Activated CD4-positive, alpha-beta T cell treated with anti-CD3 and anti-CD28 coated beads, Interleukin-2, amount 10 ng/mL, durations not matched to agents 24 days and 14 days (primary cell): ENCODE measurements at regions not wholly inside any gene's neighbourhood (a gene's known extent, or its start where the extent isn't known, plus 50 kb on each side); places are given as distances from the start of the nearest gene placed in this dataset.

Experiments
- DNase-seq: peaks from one replicate; pipeline ENCODE4 v3.0.0; 2022
- H3K27ac Mint-ChIP-seq: one replicate; pipeline ENCODE4 v1.8.0; 2022; ENCODE audit warnings: mild to moderate bottlenecking, mixed read lengths
- H3K27me3 Mint-ChIP-seq: one replicate; pipeline ENCODE4 v1.8.0; 2022; ENCODE audit warnings: mixed read lengths
- H3K36me3 Mint-ChIP-seq: one replicate; pipeline ENCODE4 v1.8.0; 2022; ENCODE audit warnings: low read depth, mild to moderate bottlenecking, mixed read lengths
- H3K4me1 Mint-ChIP-seq: one replicate; pipeline ENCODE4 v1.8.0; 2021; ENCODE audit warnings: mixed read lengths
- H3K4me3 Mint-ChIP-seq: one replicate; pipeline ENCODE4 v1.8.0; 2022; ENCODE audit warnings: mild to moderate bottlenecking, moderate library complexity, mixed read lengths
- H3K9me3 Mint-ChIP-seq: one replicate; pipeline ENCODE4 v1.8.0; 2021; ENCODE audit warnings: mixed read lengths
- intact Hi-C: fragments of 100-400 bp; cut with micrococcal nuclease; formaldehyde crosslinking; loops from one replicate; pipeline ENCODE4 v1.15.1; 2023

DNA sequence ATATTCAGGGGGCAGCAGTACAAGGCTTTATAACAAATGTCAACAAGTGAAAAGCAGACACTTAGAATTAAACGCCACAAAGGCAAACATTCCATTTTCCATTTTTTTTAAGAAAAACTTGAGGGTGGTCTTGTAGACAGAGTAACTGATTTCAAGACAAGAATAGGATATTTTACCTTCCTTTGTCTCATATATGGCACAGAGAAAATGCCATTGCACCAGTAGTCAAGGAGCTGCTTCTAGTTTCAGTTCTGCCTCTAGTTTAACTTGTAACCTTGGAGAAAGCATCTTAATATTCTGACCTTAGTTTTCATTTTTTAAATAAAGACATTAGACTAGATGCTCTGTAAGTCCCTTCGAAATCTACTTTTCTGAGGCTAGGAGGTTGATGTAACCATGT, 355.3 kb upstream of the KCNN2 start:
- Mint-ChIP-seq H3K36me3 (no peaks in the 10 kb centered on the region), H3K4me1 (no peaks in the 10 kb centered on the region), H3K4me3 (no peak overlapping the region), H3K9me3 (no peaks in the 10 kb centered on the region), H3K27me3 (no peaks in the 10 kb centered on the region), H3K27ac (no peak overlapping the region)
- no peak for DNase-seq
- intact Hi-C loops, result no loop called here

DNA sequence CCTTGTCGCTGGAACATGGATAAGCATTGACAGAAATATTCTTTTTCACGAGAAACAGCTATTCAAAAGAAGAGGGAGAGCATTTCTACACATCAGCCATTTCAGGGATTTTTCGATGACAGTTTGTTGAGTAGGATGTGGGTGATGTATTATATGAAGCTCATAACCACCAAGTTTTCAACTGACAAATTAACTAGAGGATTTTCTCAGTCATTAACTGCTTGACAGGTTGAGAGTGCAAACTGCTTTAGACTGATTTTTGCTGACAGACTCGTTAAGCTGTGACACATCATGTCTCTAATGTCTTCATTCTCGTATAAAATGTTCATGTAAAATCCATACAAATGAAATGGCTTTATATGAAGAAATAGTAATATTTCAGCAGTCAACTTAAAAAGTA, 354.2 kb upstream of the KCNN2 start:
- H3K27ac Mint-ChIP-seq, result no peak overlapping the region
- H3K27me3 Mint-ChIP-seq, result no peaks in the 10 kb centered on the region
- no peak for DNase-seq
- no peaks in the 10 kb centered on the region for H3K36me3 Mint-ChIP-seq
- no peak overlapping the region for H3K4me3 Mint-ChIP-seq
- no peaks in the 10 kb centered on the region for H3K4me1 Mint-ChIP-seq
- intact Hi-C loops, result no loop called here
- no peaks in the 10 kb centered on the region for H3K9me3 Mint-ChIP-seq

DNA sequence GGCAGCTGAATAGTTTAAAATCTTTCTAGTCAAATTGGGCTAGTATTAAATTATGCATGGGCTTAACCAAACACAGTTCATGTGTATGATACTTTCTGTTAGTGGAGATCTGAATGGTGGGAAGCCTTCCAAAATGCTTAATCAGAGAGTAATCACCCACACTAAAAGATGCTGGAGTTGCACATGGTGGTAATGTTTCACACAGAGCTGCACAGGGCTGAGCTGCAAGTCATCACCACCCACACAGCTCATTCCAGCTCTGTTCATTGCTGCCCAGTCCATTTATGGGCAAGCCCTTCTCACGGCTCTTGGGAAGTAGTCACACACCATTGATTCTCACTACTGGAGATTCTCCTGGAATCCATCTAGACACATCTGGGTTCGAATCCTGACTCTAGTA, 351.5 kb upstream of the KCNN2 start:
- Mint-ChIP-seq H3K4me1 (no peaks in the 10 kb centered on the region), H3K4me3 (no peak overlapping the region), H3K36me3 (no peaks in the 10 kb centered on the region), H3K9me3 (no peaks in the 10 kb centered on the region), H3K27me3 (no peaks in the 10 kb centered on the region), H3K27ac (no peak overlapping the region)
- intact Hi-C loops, result no loop called here
- no peak for DNase-seq

DNA sequence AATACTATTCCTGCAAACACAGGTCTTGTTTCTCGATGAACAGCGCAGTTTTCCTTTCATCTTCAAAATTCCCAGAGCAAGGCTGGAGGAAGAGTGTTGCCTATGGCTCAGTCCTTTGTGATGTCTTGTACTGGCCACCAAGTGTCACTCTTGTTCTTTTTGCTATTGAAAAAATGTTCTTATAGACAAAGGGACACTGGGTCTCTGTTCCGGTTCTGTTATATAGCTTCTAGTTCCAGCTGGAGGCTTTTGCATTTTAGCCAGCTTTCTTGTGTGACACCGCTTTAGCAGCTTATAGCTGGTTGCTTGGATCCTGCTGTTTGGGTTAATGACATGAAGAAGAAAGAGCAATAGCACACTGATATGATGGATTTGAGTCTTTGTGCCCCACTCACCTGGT, 343.7 kb upstream of the KCNN2 start:
- no peak overlapping the region for H3K27ac Mint-ChIP-seq
- H3K27me3 Mint-ChIP-seq, result no peaks in the 10 kb centered on the region
- intact Hi-C loops, result no loop called here
- no peaks in the 10 kb centered on the region for H3K36me3 Mint-ChIP-seq
- no peaks in the 10 kb centered on the region for H3K4me1 Mint-ChIP-seq
- no peak for DNase-seq
- H3K9me3 Mint-ChIP-seq, result no peaks in the 10 kb centered on the region
- H3K4me3 Mint-ChIP-seq, result no peak overlapping the region

DNA sequence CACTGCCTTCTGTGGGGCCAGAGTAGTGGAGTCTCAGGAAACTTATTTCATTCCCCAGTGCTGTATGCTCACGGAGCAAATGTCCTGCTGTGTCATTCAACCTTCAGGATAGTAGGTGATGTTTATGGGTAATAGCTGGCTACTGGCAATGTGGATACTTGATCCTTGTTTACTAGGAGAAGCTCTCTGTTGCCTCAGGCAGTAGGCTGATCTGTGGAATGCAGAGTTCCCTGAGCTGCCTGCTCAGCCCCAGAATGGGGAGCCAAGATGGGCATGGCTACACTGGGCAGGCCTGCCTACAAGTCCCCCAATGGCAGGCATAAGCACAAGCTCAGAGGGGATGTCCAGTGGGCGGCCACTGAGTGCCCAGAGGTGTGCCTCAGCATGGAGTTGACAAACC, 323.1 kb upstream of the KCNN2 start:
- H3K27ac Mint-ChIP-seq, result no peak overlapping the region
- H3K4me3 Mint-ChIP-seq, result no peak overlapping the region
- peaks cover 7% of the 10 kb centered on the region for H3K9me3 Mint-ChIP-seq
- H3K4me1 Mint-ChIP-seq, result no peaks in the 10 kb centered on the region
- intact Hi-C loops, result no loop called here
- no peaks in the 10 kb centered on the region for H3K27me3 Mint-ChIP-seq
- H3K36me3 Mint-ChIP-seq, result no peaks in the 10 kb centered on the region
- no peak for DNase-seq

DNA sequence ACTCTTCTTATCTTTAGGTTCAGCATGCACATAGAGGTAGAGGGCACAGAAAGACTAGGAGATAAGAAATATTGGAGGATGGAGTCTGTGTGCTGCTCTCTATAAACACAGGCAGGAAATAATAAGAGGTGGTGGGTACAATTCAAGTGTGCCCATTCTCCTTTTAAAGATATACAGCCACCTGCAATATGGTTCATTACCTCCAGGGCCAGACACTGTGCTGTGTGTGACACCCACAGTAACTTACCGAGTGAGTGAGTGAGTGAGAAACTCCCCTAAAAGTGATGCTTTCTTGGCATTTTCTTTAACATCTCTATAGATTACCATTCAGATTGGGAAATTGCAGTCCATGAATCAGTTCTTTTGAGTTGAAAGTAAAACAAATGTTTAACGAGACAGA, 311.8 kb upstream of the KCNN2 start:
- H3K9me3 Mint-ChIP-seq, result no peaks in the 10 kb centered on the region
- no peak overlapping the region for H3K27ac Mint-ChIP-seq
- H3K4me1 Mint-ChIP-seq, result no peaks in the 10 kb centered on the region
- H3K36me3 Mint-ChIP-seq, result no peaks in the 10 kb centered on the region
- intact Hi-C loops, result loop anchor here (10.0 kb wide), 1 partner anchor 315 kb away; the partner anchor contains the start of gene KCNN2
- no peak for DNase-seq
- H3K4me3 Mint-ChIP-seq, result no peak overlapping the region
- H3K27me3 Mint-ChIP-seq, result peaks cover 17% of the 10 kb centered on the region

DNA sequence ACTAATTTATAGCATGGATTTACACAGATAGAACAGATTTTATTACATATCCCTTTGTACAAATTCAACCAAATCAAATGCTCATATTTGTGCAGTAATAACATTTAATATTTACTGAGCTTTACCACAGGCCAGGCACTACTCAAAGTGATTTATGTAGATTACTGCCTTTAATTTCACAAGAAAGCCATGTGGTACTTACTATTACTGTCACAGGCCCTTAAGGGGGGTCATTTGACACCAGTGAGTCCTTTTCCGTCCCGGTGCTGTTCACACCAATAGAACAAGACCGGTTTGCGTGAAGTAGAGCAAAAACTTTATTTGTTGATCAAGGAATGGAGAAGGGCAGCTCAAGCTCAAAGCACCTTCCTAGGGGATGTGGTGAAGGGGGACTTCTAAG, 308.5 kb upstream of the KCNN2 start:
- intact Hi-C loops, result loop anchor here (10.0 kb wide), 1 partner anchor 311 kb away; the partner anchor contains the start of gene KCNN2
- H3K4me3 Mint-ChIP-seq, result no peak overlapping the region
- H3K27ac Mint-ChIP-seq, result no peak overlapping the region
- H3K9me3 Mint-ChIP-seq, result no peaks in the 10 kb centered on the region
- H3K36me3 Mint-ChIP-seq, result no peaks in the 10 kb centered on the region
- DNase-seq, result no peak
- peaks cover 35% of the 10 kb centered on the region for H3K27me3 Mint-ChIP-seq
- H3K4me1 Mint-ChIP-seq, result no peaks in the 10 kb centered on the region

DNA sequence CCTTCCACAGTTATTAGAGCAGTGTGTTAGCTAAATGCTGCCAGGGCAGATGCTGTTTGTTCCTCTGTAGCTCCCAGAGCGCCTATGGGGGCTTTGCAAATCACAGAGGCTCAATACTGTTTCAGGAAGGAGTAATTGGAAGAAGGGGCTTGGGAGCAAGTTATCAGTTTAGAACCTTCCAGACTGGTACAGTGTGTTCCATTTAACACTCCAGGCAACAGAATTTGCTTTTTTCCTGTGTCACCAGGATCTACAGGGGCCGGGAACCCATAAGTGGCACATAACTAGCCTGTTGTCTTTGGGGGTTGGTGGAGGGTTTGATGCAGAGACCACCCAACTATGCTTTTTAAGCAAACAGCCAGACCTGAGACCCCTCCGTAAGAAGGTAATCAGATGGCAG, 307.3 kb upstream of the KCNN2 start:
- DNase-seq, result no peak
- Mint-ChIP-seq H3K36me3 (no peaks in the 10 kb centered on the region), H3K27me3 (peaks cover 35% of the 10 kb centered on the region), H3K27ac (no peak overlapping the region), H3K9me3 (no peaks in the 10 kb centered on the region), H3K4me1 (no peaks in the 10 kb centered on the region), H3K4me3 (no peak overlapping the region)
- intact Hi-C loops, result loop anchor here (10.0 kb wide), 1 partner anchor 310 kb away; the partner anchor contains the start of gene KCNN2

DNA sequence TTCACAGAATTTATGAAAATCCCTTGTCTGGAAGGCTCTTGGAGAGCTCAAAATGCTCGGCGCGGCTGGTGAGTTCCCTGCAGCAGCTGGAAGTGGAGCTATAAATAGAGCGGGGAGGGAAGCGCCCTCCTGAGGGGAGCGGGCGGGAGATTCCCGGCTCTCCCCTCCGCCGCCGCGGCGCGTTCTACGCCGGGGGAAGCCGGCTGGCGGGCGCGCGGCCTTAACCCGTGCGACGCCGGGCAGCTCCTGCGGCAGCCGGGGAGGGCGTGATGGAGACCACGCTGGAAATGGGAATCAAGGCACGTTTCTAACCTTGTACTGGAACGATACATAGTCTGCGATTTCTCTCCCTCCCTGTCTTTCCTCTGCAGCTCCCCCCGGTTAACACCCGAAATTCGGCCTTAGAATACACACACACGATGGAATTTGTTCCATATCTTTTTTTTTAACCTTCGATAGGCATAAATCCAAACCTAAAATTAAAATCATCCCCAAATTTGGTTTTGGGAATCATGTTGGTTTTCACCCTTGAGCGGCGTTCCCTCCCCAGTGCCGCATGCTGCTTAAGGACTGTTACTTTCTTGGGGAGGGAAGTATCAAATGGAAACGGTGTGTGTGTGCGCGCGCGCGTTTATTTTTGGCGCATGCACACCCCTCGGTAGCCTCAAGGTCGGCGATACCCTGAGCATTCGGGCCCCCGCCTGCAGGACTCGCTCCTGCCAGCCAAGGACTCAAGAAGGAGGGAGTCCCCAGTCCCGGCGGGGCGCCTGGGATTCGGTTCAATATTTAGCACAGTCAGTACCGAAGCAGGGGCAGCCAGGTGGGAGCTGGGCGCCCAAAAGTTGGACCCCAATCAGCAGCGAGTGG, 306.3 kb upstream of the KCNN2 start:
- intact Hi-C loops, result loop anchor here (10.0 kb wide), 1 partner anchor 309 kb away; the partner anchor contains the start of gene KCNN2
- H3K27me3 Mint-ChIP-seq, result peaks cover 35% of the 10 kb centered on the region
- no peaks in the 10 kb centered on the region for H3K4me1 Mint-ChIP-seq
- DNase-seq, result no peak
- H3K9me3 Mint-ChIP-seq, result no peaks in the 10 kb centered on the region
- H3K36me3 Mint-ChIP-seq, result no peaks in the 10 kb centered on the region
- no peak overlapping the region for H3K4me3 Mint-ChIP-seq
- H3K27ac Mint-ChIP-seq, result no peak overlapping the region

DNA sequence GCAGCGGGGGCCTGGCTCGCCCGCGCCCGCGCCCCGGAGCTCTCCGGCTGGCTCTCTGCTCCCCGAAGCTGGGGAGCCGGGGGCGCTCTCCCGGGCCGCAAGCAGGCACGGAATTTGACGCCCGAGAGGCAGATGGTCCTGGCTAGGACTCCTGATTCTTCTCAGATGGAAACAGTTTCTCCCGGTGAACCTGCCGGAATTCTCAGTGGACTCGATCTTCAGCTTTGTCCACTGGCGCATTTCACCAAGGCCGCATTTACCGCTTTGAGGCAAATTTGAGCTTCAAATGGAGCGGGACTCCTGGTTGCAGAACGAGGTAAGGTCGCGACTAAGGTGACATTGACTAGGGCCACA, 305.7 kb upstream of the KCNN2 start:
- H3K4me1 Mint-ChIP-seq, result no peaks in the 10 kb centered on the region
- peaks cover 35% of the 10 kb centered on the region for H3K27me3 Mint-ChIP-seq
- no peak overlapping the region for H3K4me3 Mint-ChIP-seq
- intact Hi-C loops, result loop anchor here (10.0 kb wide), 1 partner anchor 309 kb away; the partner anchor contains the start of gene KCNN2
- H3K9me3 Mint-ChIP-seq, result no peaks in the 10 kb centered on the region
- no peaks in the 10 kb centered on the region for H3K36me3 Mint-ChIP-seq
- DNase-seq, result no peak
- H3K27ac Mint-ChIP-seq, result no peak overlapping the region

DNA sequence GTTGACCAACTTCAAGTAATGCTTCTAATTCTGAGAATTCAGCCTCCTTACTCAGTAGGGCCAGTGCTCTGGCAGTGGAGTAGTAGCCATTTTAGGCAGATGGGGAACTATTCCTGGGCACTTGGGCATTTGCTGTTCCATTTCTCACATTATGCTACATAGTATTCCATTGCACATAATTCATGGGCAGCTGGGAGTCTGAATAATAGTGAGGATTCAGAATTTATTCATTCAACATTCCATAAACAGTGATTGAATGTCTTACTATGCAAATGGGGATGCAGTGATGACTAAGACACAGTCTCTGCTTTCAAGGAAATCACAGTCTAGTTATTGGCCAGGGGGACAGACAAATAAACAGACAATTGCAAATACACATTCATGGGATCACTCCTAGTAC, 301.0 kb upstream of the KCNN2 start:
- DNase-seq, result no peak
- H3K4me3 Mint-ChIP-seq, result no peak overlapping the region
- H3K36me3 Mint-ChIP-seq, result no peaks in the 10 kb centered on the region
- H3K27me3 Mint-ChIP-seq, result peaks cover 13% of the 10 kb centered on the region
- intact Hi-C loops, result no loop called here
- H3K4me1 Mint-ChIP-seq, result no peaks in the 10 kb centered on the region
- H3K9me3 Mint-ChIP-seq, result no peaks in the 10 kb centered on the region
- H3K27ac Mint-ChIP-seq, result no peak overlapping the region

DNA sequence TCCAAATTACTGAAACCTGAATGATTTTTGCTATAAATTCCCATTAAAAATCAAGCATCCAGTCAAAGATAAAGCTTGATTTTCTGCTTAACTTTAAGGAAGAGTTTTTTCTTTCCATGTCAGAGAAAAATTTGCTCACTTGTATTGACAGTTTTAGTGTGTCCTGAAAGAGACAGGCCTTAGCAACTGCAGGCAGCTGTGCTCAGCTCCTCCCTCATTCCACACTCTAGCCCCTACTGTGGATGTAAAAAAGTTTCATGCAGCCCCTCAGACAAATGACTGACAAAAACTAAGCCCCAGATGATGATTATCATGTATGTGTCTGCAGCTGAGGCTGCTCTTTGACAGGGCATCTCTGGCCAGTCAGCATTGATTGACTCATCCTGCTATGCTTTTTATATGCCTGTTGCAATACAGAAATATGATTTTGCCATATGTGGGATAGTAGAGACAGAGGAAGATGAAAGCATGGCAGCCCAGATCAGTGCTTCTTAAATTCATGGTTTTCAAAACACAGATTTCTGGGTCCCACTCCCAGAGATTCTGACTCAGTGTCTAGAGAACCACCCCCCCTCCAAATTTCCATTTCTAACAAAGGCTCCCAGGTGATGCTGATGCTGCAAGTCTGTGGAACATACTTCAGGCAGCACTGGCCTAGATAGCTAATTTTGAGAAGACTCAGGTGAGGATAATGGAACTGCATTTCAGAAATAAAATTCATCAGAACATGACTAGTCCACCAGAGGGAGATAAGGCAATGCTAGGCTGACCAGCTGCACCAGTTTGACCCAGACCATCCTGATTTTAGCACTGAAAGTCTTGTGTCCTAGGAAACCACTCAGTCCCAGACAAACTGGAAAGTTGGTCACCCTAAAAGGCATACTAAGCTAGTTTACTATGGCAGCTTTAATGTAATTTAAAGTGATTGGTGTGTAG, 298.7 kb upstream of the KCNN2 start:
- Mint-ChIP-seq H3K4me3 (no peak overlapping the region), H3K27me3 (no peaks in the 10 kb centered on the region), H3K36me3 (no peaks in the 10 kb centered on the region), H3K9me3 (no peaks in the 10 kb centered on the region), H3K4me1 (no peaks in the 10 kb centered on the region), H3K27ac (no peak overlapping the region)
- intact Hi-C loops, result no loop called here
- peak; percentile 37 for DNase-seq

DNA sequence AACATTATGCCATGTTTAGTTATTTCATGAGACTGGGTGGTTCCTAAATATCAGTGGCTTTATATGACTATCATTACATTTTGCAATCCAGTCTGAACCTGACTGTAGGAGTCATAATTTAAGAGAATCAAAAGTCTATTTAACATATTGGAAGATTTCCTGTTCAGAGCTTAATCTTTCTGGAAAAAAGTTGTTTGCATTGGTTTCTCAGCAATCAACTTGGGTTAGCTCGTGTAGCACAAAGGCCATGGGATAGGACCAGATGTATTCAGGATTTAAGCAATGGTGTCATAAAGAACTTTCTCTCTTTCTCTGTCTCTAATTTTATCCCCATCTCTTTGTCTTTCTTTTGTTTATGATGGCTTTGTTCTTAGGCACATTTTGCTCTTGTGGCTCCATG, 296.0 kb upstream of the KCNN2 start:
- intact Hi-C loops, result no loop called here
- Mint-ChIP-seq H3K4me1 (no peaks in the 10 kb centered on the region), H3K36me3 (no peaks in the 10 kb centered on the region), H3K9me3 (no peaks in the 10 kb centered on the region), H3K27me3 (no peaks in the 10 kb centered on the region), H3K4me3 (no peak overlapping the region), H3K27ac (no peak overlapping the region)
- DNase-seq, result no peak

DNA sequence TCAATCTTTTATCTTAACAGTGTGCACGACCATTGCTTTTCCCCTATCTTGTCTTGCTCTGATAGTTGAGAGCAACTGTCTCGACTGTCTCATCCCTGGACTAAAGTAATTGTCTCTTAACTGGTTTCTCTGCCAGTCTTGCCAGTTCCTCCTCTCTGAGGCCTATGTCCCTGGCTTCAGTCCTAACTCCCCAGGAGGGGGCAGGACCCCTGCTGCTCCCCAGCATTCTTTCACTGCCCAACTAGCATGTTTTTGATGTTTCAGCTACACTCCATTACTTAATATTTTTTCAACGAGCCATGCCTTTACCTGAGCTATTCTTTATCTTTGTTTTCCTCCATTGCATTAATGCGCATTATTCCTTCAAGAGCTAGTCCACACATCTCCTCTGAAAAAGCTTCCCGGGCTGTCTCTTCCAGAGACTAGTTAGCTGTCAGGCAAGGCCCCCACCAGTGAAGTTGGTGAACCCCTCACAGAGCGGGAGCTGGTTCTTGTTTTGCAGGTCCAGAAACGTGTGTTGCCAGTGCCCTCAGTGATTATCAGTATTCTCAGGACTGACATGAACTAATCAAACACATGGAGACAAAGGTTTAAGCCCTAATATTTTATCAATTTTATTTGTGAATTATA, 291.7 kb upstream of the KCNN2 start:
- no peak overlapping the region for H3K4me3 Mint-ChIP-seq
- H3K27ac Mint-ChIP-seq, result no peak overlapping the region
- no peaks in the 10 kb centered on the region for H3K27me3 Mint-ChIP-seq
- intact Hi-C loops, result no loop called here
- no peaks in the 10 kb centered on the region for H3K36me3 Mint-ChIP-seq
- peak; percentile 31 for DNase-seq
- no peaks in the 10 kb centered on the region for H3K9me3 Mint-ChIP-seq
- H3K4me1 Mint-ChIP-seq, result no peaks in the 10 kb centered on the region
